Fibroblast of skin of right biceps (primary cell): ENCODE measurements at regions not wholly inside any gene's neighbourhood (a gene's known extent, or its start where the extent isn't known, plus 50 kb on each side); places are given as distances from the start of the nearest gene placed in this dataset.
"Not testable (repeated sequence)": the region's sequence is repeated elsewhere in the genome, so short reads cannot be mapped to it uniquely, and the experiment has no call there.

ENCODE experiments used
- DNase-seq: peaks from one replicate; pipeline ENCODE4 v3.0.0-alpha.2; 2013

GRCh38 chr7:109646594-109646993, 1076.9 kb downstream of the DNAJB9 start:
- DNase-seq, result not testable (repeated sequence)

- not testable (repeated sequence) for DNase-seq
These were observed 1077.6 kb downstream of the DNAJB9 start for GRCh38 chr7:109647263-109647662.

- no peak for DNase-seq
These were observed 1089.6 kb downstream of the DNAJB9 start for GRCh38 chr7:109659261-109659660.

GRCh38 chr7:109660401-109660800, 1090.7 kb downstream of the DNAJB9 start:
- no peak for DNase-seq

GRCh38 chr7:109663806-109664205, 1094.1 kb downstream of the DNAJB9 start:
- no peak for DNase-seq

- DNase-seq, result not testable (repeated sequence)
These were observed 1117.6 kb downstream of the DNAJB9 start for GRCh38 chr7:109687269-109687668.

GRCh38 chr7:109692613-109693012, 1122.9 kb downstream of the DNAJB9 start:
- DNase-seq, result not testable (repeated sequence)

GRCh38 chr7:109694149-109695071, 1124.7 kb downstream of the DNAJB9 start:
- no peak for DNase-seq

GRCh38 chr7:109695419-109695818, 1125.7 kb downstream of the DNAJB9 start:
- DNase-seq, result no peak

- no peak for DNase-seq
These were observed 1127.0 kb downstream of the DNAJB9 start for GRCh38 chr7:109696723-109697122.

- no peak for DNase-seq
These were observed 1130.0 kb downstream of the DNAJB9 start for GRCh38 chr7:109699661-109700060.

GRCh38 chr7:109713366-109713765, 1143.7 kb downstream of the DNAJB9 start:
- DNase-seq, result no peak

- DNase-seq, result not testable (repeated sequence)
These were observed 1149.7 kb downstream of the DNAJB9 start for GRCh38 chr7:109719359-109719758.

GRCh38 chr7:109734601-109735000, 1164.9 kb downstream of the DNAJB9 start:
- no peak for DNase-seq

- DNase-seq, result no peak
These were observed 1166.2 kb downstream of the DNAJB9 start for GRCh38 chr7:109735881-109736280.

- no peak for DNase-seq
These were observed 1176.2 kb downstream of the DNAJB9 start for GRCh38 chr7:109745677-109746410.

GRCh38 chr7:109751241-109751640, 1181.6 kb downstream of the DNAJB9 start:
- DNase-seq, result peak; percentile 40

- no peak for DNase-seq
These were observed 1182.4 kb downstream of the DNAJB9 start for GRCh38 chr7:109752068-109752467.

GRCh38 chr7:109757713-109758112, 1188.0 kb downstream of the DNAJB9 start:
- DNase-seq, result no peak

- no peak for DNase-seq
These were observed 1193.9 kb downstream of the DNAJB9 start for GRCh38 chr7:109763611-109764010.

GRCh38 chr7:109772161-109772560, 1202.5 kb downstream of the DNAJB9 start:
- no peak for DNase-seq

GRCh38 chr7:109782806-109783205, 1213.1 kb downstream of the DNAJB9 start:
- no peak for DNase-seq

GRCh38 chr7:109806548-109806947, 1236.9 kb downstream of the DNAJB9 start:
- DNase-seq, result no peak

GRCh38 chr7:109821156-109821555, 1251.5 kb downstream of the DNAJB9 start:
- DNase-seq, result peak; percentile 9
